ENCODE measurements at regions not wholly inside any gene's neighbourhood (a gene's known extent, or its start where the extent isn't known, plus 50 kb on each side); places are given as distances from the start of the nearest gene placed in this dataset.

DNA sequence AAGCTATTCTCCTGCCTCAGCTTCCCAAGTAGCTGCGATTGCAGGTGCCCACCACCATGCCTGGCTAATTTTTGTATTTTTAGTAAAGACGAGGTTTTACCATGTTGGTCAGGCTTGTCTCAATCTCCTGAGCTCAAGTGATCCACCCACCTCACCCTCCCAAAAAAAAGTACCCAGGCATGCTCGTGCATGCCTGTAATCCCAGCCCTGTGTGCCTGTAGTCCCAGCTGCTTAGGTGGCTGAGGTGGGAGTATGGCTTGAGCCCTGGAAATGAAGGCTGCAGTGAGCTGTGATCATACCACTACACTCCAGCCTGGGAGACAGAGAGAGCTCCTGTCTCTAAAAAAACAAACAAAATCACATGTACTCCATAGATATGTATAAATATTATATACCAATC, 176.5 kb downstream of the SOX2 start:
- TF ChIP-seq POLR2A (IDR thresholded peaks at IDR 0.05) = no peak
- TF ChIP-seq, protein P1, sequence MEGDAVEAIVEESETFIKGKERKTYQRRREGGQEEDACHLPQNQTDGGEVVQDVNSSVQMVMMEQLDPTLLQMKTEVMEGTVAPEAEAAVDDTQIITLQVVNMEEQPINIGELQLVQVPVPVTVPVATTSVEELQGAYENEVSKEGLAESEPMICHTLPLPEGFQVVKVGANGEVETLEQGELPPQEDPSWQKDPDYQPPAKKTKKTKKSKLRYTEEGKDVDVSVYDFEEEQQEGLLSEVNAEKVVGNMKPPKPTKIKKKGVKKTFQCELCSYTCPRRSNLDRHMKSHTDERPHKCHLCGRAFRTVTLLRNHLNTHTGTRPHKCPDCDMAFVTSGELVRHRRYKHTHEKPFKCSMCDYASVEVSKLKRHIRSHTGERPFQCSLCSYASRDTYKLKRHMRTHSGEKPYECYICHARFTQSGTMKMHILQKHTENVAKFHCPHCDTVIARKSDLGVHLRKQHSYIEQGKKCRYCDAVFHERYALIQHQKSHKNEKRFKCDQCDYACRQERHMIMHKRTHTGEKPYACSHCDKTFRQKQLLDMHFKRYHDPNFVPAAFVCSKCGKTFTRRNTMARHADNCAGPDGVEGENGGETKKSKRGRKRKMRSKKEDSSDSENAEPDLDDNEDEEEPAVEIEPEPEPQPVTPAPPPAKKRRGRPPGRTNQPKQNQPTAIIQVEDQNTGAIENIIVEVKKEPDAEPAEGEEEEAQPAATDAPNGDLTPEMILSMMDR (IDR thresholded peaks at IDR 0.05) = no peak
- TF ChIP-seq POLR2AphosphoS5 (IDR thresholded peaks at IDR 0.05) = no peak

Measured in prostate gland (tissue), 2 donors.